ENCODE measurements at regions not wholly inside any gene's neighbourhood (a gene's known extent, or its start where the extent isn't known, plus 50 kb on each side); places are given as distances from the start of the nearest gene placed in this dataset.

DNA sequence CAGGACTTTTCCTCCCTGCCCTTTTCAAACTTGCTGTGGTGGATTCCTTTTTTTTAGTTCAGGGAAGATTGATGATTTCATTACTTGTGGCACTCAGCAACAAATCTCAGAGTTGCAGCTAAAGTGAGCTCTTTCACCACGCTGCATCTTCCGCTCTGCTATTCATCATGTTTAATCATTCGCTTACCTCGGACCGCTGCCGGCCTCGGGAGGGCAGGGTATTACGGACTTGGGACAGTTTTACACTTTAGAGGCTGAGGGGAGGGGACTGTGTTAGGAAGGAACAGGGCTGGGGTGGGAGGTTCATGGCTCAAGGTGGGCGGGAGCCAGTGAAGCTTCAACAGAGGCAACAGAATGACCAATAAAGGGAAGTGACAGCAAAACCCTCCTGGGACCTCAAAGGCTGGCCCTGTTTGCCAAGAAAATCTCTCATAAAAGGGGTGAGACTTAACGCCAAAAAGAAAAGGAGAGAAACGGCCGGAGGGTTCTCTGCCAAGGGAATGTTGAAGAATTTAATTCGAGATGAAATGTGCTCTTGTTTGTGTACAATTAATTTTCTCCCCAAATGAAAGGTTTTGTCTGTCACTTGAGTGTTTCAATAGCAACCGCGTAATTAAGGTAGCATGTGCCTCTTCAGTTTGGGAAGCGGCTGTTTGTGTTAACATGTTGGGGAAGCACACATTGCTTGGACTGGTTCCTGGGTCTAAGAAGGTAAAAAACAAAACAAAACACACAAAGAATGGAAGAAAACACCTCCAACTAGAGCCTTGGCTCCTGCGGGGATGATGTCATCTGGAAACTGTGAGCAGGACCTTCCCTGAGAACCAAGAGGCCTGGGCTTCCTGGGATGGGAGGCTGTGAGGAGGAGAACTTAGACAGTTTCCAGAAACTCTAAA, 72.5 kb upstream of the SULF2 start:
- Histone ChIP-seq H3K27me3 (no peaks in the 10 kb centered on the region), H3K27ac (peak overlapping the region; percentile 27 to 78 (median 66)), H3K4me3 (peak overlapping the region in 1 of 4 donors; percentile 6), H3K4me1 (peaks cover 6 to 23% (median 11%) of the 10 kb centered on the region in 3 donors), H3K9me3 (peaks cover 0 to 8% (median 0%) of the 10 kb centered on the region in 3 donors), H3K36me3 (no peaks in the 10 kb centered on the region)
- 25 to 36% methylated on average over 14 to 17 of the region's 17 CpGs for WGBS, 2 donors
- DNase-seq: no peak
- no peak for TF ChIP-seq POLR2A (IDR thresholded peaks at IDR 0.05)
- TF ChIP-seq, protein P1, sequence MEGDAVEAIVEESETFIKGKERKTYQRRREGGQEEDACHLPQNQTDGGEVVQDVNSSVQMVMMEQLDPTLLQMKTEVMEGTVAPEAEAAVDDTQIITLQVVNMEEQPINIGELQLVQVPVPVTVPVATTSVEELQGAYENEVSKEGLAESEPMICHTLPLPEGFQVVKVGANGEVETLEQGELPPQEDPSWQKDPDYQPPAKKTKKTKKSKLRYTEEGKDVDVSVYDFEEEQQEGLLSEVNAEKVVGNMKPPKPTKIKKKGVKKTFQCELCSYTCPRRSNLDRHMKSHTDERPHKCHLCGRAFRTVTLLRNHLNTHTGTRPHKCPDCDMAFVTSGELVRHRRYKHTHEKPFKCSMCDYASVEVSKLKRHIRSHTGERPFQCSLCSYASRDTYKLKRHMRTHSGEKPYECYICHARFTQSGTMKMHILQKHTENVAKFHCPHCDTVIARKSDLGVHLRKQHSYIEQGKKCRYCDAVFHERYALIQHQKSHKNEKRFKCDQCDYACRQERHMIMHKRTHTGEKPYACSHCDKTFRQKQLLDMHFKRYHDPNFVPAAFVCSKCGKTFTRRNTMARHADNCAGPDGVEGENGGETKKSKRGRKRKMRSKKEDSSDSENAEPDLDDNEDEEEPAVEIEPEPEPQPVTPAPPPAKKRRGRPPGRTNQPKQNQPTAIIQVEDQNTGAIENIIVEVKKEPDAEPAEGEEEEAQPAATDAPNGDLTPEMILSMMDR (IDR thresholded peaks at IDR 0.05): no peak
- intact Hi-C loops (cut with DNase I): no loop called here

DNA sequence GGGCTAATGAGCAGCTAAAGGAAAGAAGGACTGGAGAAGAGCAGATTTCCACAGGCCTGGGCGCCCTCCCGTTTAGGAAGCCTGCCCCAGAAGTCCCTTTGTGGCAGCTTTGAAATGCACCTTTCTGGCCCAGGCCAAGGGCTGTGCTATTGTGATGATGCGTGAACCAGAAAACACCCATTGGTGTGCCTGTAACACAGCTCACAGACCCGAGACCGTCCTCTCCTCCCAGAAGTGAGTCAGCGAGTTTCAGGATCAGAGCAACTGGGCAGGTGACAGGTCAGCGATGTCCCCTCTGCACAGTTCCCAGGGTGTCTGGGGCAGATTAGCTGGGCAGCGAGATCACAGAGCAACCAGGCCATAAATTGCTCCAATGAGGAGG, 71.9 kb upstream of the SULF2 start:
- TF ChIP-seq, protein P1 (IDR thresholded peaks at IDR 0.05): no peak
- TF ChIP-seq POLR2A (IDR thresholded peaks at IDR 0.05): no peak
- Histone ChIP-seq H3K27me3 (no peaks in the 10 kb centered on the region), H3K9me3 (peaks cover 0 to 8% (median 0%) of the 10 kb centered on the region in 3 donors), H3K36me3 (no peaks in the 10 kb centered on the region), H3K4me3 (no peak overlapping the region), H3K27ac (peak overlapping the region; percentile 27 to 78 (median 66)), H3K4me1 (peaks cover 6 to 23% (median 11%) of the 10 kb centered on the region in 3 donors)
- WGBS, 2 donors: 49 to 66% methylated on average over 3 to 8 of the region's 8 CpGs
- no peak for DNase-seq
- intact Hi-C loops (cut with DNase I): no loop called here

DNA sequence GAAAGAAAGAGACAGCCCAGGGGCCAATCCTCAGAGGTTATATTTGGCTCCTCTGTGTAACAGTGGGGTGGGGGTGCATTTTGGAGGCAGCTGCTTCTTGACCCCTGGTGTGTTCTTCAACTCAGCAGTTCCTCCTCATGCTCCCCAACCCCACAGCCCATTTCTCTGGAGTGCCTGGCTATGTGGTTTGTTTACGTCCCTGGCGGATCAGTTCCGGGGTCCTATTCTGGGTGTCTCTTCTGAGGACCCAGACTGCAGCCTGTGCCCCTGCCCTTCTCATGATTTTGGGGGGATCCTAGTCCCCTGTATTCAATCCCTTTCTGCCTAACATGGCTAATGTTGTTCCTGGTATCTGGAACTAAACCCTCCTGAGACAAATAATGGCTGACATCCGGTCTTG, 70.5 kb upstream of the SULF2 start:
- intact Hi-C loops (cut with DNase I): no loop called here
- Histone ChIP-seq H3K4me3 (no peak overlapping the region), H3K27ac (no peak overlapping the region), H3K27me3 (peaks cover 0 to 6% (median 0%) of the 10 kb centered on the region in 4 donors), H3K36me3 (no peaks in the 10 kb centered on the region), H3K4me1 (peaks cover 6 to 23% (median 11%) of the 10 kb centered on the region in 3 donors), H3K9me3 (peaks cover 0 to 8% (median 0%) of the 10 kb centered on the region in 3 donors)
- WGBS, 2 donors: 78 to 91% methylated on average over 2 to 4 of the region's 4 CpGs
- TF ChIP-seq, protein P1 (IDR thresholded peaks at IDR 0.05): no peak
- TF ChIP-seq POLR2A (IDR thresholded peaks at IDR 0.05): no peak
- no peak for DNase-seq

DNA sequence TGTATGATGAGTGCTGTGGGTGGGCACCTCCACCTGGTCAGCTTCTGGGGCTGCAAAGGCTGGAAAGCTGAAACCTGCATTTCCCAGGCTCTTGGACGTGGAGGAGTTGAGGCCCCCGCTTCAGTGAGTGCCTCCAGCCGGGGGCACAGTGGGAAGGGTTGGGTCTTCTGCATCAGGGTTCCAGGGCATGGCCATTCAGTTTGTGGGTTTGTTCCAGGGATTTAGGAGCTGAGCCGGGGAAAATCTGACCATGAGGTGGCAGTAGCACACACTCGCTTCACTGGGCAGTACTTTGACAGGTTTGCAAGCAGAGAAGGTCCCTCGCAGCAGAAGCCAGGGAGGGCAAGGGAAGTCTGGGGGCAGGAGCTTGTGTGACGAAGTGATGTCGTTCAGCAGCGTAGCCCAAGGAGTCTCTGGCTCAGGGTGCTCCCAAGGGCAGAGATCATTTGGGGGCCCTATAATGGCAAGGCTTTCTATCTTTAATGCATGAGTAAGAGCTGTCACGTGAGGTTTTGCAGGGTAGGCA, 69.5 kb upstream of the SULF2 start:
- peaks cover 0 to 8% (median 0%) of the 10 kb centered on the region in 3 donors for H3K9me3 ChIP-seq
- intact Hi-C loops (cut with DNase I): no loop called here
- peaks cover 0 to 6% (median 0%) of the 10 kb centered on the region in 4 donors for H3K27me3 ChIP-seq
- TF ChIP-seq POLR2A (IDR thresholded peaks at IDR 0.05): no peak
- TF ChIP-seq, protein P1 (IDR thresholded peaks at IDR 0.05): peak in 5 of 6 experiments; percentile 10 to 66 (median 36)
- H3K27ac ChIP-seq: no peak overlapping the region
- no peak overlapping the region for H3K4me3 ChIP-seq
- DNase-seq: no peak
- no peaks in the 10 kb centered on the region for H3K36me3 ChIP-seq
- WGBS, 2 donors: 61 to 67% methylated on average over 7 to 9 of the region's 10 CpGs
- H3K4me1 ChIP-seq: peaks cover 6 to 23% (median 11%) of the 10 kb centered on the region in 3 donors

DNA sequence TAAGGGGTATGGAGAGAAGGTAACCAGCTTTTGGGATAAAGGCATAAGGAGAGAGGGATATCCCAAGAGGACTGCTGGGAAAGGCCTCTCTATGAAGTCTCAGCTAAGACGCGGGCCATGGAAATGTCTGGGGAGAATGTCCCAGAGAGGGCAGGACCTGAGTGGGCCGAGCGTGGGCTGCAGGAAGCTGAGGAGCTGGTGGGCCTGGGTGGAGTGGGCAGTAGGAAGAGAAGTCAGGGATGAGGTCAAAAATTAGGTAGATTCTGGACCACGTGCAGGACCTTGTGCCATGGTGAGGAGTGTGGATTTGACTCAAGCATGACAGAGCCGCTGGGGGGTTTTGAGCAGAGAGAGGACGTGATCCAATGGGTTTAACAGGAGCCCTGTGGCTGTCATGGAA, 66.5 kb upstream of the SULF2 start:
- Histone ChIP-seq H3K27ac (no peak overlapping the region), H3K4me3 (no peak overlapping the region), H3K27me3 (peaks cover 0 to 6% (median 0%) of the 10 kb centered on the region in 4 donors), H3K9me3 (peaks cover 0 to 8% (median 0%) of the 10 kb centered on the region in 3 donors), H3K4me1 (peaks cover 0 to 20% (median 0%) of the 10 kb centered on the region in 3 donors), H3K36me3 (no peaks in the 10 kb centered on the region)
- DNase-seq: no peak
- 95% methylated on average over 7 of the region's 7 CpGs for WGBS, 2 donors
- TF ChIP-seq, protein P1 (IDR thresholded peaks at IDR 0.05): no peak
- TF ChIP-seq POLR2A (IDR thresholded peaks at IDR 0.05): no peak
- intact Hi-C loops (cut with DNase I): no loop called here

All from esophagus squamous epithelium (tissue), 5 donors.